Vagina (tissue), 2 donors: ENCODE measurements at regions not wholly inside any gene's neighbourhood (a gene's known extent, or its start where the extent isn't known, plus 50 kb on each side); places are given as distances from the start of the nearest gene placed in this dataset.

Source experiments
- CTCF ChIP-seq, 3 experiments: fragments of 450-650 bp in 2 of 3; fragments of 200-600 bp in 1 of 3; sonication (generic) in 1 of 3; IDR thresholded peaks; one replicate each; pipeline ENCODE4 v1.5.1; 2017 to 2019; ENCODE audit warnings: antibody characterized with exemption in 3 of 3, mild to moderate bottlenecking in 2 of 3, moderate library complexity in 2 of 3
- POLR2AphosphoS5 ChIP-seq, 2 donors: sonication (generic); formaldehyde crosslinking; IDR thresholded peaks; one replicate each; pipeline ENCODE4 v1.9.0; 2017; ENCODE audit warnings: antibody characterized with exemption in 2 of 2, mild to moderate bottlenecking in 2 of 2, low read depth in 1 of 2; ENCODE audit not compliant: insufficient read depth in 1 of 2

- TF ChIP-seq CTCF (IDR thresholded peaks at IDR 0.05) (no peak), POLR2AphosphoS5 (IDR thresholded peaks at IDR 0.05; ENCODE audit: insufficient read depth in 1 of 2, low read depth in 1 of 2) (no peak)
Observed at GRCh38 chr7:13757841-13758240, 231.6 kb downstream of the ETV1 start.
